ENCODE measurements at regions not wholly inside any gene's neighbourhood (a gene's known extent, or its start where the extent isn't known, plus 50 kb on each side); places are given as distances from the start of the nearest gene placed in this dataset.

DNA sequence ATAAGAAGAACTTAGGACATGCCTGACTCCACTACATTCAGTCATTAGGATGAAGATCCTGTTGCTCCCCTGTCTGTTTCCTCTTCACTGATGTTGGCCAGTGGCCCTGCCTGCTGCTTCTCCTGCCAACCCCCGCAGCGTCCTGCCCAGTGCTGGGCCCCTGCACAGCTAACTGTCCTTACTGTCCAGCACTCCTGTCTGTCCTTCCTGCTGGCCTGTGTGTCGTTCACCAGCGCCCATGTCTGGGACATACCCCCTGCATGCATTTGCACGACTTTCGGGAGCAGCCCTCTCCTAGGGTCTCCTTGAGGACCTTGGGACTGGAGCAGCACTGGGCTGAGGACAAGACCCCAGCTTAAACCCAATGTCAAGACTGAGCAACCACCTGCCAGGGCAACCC, 547.6 kb downstream of the BNC2 start:
- Histone ChIP-seq H3K4me3 (ENCODE audit: low read depth, low read length) (no peak overlapping the region), H3K36me3 (ENCODE audit: control insufficient read depth, insufficient read depth, low read length) (no peaks in the 10 kb centered on the region), H3K27me3 (replicated peaks; ENCODE audit: control insufficient read depth, insufficient read depth, low read length) (no peaks in the 10 kb centered on the region), H3K4me1 (no peaks in the 10 kb centered on the region), H3K9me3 (no peaks in the 10 kb centered on the region)
- intact Hi-C loops (cut with micrococcal nuclease; ENCODE audit: unreplicated experiment), result no loop called here
- no peaks in the 10 kb centered on the region for H3K9me3 Mint-ChIP-seq (ENCODE audit: unreplicated experiment)
- CTCF ChIA-PET, result no interaction called here
- no TSS peak for BruUV-seq (replicated peaks)
- POLR2A ChIA-PET, result no interaction called here
- H3K36me3 Mint-ChIP-seq (ENCODE audit: insufficient read depth, unreplicated experiment), result no peaks in the 10 kb centered on the region
- no peak overlapping the region for H3K27ac Mint-ChIP-seq (ENCODE audit: unreplicated experiment)
- TF ChIP-seq, protein P1, sequence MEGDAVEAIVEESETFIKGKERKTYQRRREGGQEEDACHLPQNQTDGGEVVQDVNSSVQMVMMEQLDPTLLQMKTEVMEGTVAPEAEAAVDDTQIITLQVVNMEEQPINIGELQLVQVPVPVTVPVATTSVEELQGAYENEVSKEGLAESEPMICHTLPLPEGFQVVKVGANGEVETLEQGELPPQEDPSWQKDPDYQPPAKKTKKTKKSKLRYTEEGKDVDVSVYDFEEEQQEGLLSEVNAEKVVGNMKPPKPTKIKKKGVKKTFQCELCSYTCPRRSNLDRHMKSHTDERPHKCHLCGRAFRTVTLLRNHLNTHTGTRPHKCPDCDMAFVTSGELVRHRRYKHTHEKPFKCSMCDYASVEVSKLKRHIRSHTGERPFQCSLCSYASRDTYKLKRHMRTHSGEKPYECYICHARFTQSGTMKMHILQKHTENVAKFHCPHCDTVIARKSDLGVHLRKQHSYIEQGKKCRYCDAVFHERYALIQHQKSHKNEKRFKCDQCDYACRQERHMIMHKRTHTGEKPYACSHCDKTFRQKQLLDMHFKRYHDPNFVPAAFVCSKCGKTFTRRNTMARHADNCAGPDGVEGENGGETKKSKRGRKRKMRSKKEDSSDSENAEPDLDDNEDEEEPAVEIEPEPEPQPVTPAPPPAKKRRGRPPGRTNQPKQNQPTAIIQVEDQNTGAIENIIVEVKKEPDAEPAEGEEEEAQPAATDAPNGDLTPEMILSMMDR (IDR thresholded peaks at IDR 0.05; ENCODE audit: insufficient read depth in 1 of 2, low read depth in 1 of 2, low read length in 1 of 2, severe bottlenecking in 1 of 2, unreplicated experiment in 1 of 2), result no peak
- no peaks in the 10 kb centered on the region for H3K4me1 Mint-ChIP-seq (ENCODE audit: low read depth, unreplicated experiment)
- H3K4me3 Mint-ChIP-seq (ENCODE audit: unreplicated experiment), result no peak overlapping the region
- no peak for DNase-seq
- H3K27me3 Mint-ChIP-seq (ENCODE audit: insufficient read depth, unreplicated experiment), result no peaks in the 10 kb centered on the region

DNA sequence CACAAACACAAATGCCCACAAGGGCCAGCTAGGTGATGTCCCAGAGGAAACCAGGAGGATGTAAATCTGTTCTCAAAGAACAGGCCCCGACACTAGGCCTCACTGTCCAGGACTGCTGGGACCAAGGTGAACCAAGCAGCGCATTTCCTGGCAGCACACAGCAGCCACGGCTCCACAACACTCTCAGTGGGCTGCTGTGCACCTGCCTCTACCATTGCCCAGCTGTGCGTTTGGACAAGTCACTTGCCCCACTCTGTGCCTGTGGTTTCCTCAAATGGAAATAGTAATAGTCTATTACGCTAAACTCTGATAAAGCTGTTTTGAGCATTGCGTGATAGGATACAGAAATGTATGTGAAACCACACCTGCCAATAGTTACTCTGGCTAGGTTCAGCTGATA, 544.5 kb downstream of the BNC2 start:
- Mint-ChIP-seq H3K9me3 (ENCODE audit: unreplicated experiment) (no peaks in the 10 kb centered on the region), H3K27me3 (ENCODE audit: insufficient read depth, unreplicated experiment) (no peaks in the 10 kb centered on the region), H3K36me3 (ENCODE audit: insufficient read depth, unreplicated experiment) (no peaks in the 10 kb centered on the region), H3K27ac (ENCODE audit: unreplicated experiment) (no peak overlapping the region), H3K4me1 (ENCODE audit: low read depth, unreplicated experiment) (no peaks in the 10 kb centered on the region), H3K4me3 (ENCODE audit: unreplicated experiment) (no peak overlapping the region)
- DNase-seq, result no peak
- Histone ChIP-seq H3K27me3 (replicated peaks; ENCODE audit: control insufficient read depth, insufficient read depth, low read length) (no peaks in the 10 kb centered on the region), H3K9me3 (no peaks in the 10 kb centered on the region), H3K4me3 (ENCODE audit: low read depth, low read length) (no peak overlapping the region), H3K4me1 (no peaks in the 10 kb centered on the region), H3K36me3 (ENCODE audit: control insufficient read depth, insufficient read depth, low read length) (no peaks in the 10 kb centered on the region)
- POLR2A ChIA-PET, result no interaction called here
- BruUV-seq (replicated peaks), result no TSS peak
- intact Hi-C loops (cut with micrococcal nuclease; ENCODE audit: unreplicated experiment), result no loop called here
- TF ChIP-seq, protein P1 (IDR thresholded peaks at IDR 0.05; ENCODE audit: insufficient read depth in 1 of 2, low read depth in 1 of 2, low read length in 1 of 2, severe bottlenecking in 1 of 2, unreplicated experiment in 1 of 2), result no peak
- CTCF ChIA-PET, result no interaction called here

DNA sequence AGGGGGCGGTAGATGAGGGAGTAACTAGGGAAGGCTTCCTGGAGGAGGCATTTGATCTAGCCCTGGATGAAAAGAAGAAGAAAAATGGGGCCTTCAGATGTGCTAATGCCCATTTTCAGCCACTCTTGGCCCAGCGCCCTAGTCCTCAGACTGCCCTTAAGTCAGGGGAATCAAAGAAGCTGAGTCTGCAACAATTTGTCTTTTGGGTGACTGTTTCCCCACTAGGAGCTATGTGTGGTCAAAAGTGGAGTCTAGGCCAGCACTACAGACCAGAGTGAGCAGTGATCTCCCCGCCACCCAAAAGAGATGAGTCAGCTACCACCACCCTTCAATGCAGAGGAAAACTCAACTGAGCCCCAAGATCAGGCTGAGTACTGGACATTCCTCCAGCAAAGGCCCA, 542.1 kb downstream of the BNC2 start:
- Mint-ChIP-seq H3K4me3 (ENCODE audit: unreplicated experiment) (no peak overlapping the region), H3K36me3 (ENCODE audit: insufficient read depth, unreplicated experiment) (no peaks in the 10 kb centered on the region), H3K9me3 (ENCODE audit: unreplicated experiment) (no peaks in the 10 kb centered on the region), H3K27me3 (ENCODE audit: insufficient read depth, unreplicated experiment) (peaks cover 3% of the 10 kb centered on the region), H3K4me1 (ENCODE audit: low read depth, unreplicated experiment) (no peaks in the 10 kb centered on the region), H3K27ac (ENCODE audit: unreplicated experiment) (no peak overlapping the region)
- Histone ChIP-seq H3K27me3 (replicated peaks; ENCODE audit: control insufficient read depth, insufficient read depth, low read length) (no peaks in the 10 kb centered on the region), H3K4me1 (no peaks in the 10 kb centered on the region), H3K9me3 (no peaks in the 10 kb centered on the region), H3K36me3 (ENCODE audit: control insufficient read depth, insufficient read depth, low read length) (no peaks in the 10 kb centered on the region), H3K4me3 (ENCODE audit: low read depth, low read length) (no peak overlapping the region)
- TF ChIP-seq, protein P1 (IDR thresholded peaks at IDR 0.05; ENCODE audit: insufficient read depth in 1 of 2, low read depth in 1 of 2, low read length in 1 of 2, severe bottlenecking in 1 of 2, unreplicated experiment in 1 of 2), result no peak
- CTCF ChIA-PET, result no interaction called here
- intact Hi-C loops (cut with micrococcal nuclease; ENCODE audit: unreplicated experiment), result no loop called here
- POLR2A ChIA-PET, result no interaction called here
- BruUV-seq (replicated peaks), result no TSS peak
- no peak for DNase-seq

All from Caco-2 (cell line).